Transverse colon (tissue), 4 donors: ENCODE measurements at regions not wholly inside any gene's neighbourhood (a gene's known extent, or its start where the extent isn't known, plus 50 kb on each side); places are given as distances from the start of the nearest gene placed in this dataset.

ENCODE experiments used
- CTCF ChIP-seq, 5 experiments: fragments of 200-600 bp in 3 of 5; fragments of 450-650 bp in 2 of 5; sonication (generic) in 3 of 5; IDR thresholded peaks; 1 replicate in 2 of 5; 2 replicates in 3 of 5; pipeline ENCODE4 v1.5.1; 2016 to 2017; ENCODE audit warnings: antibody characterized with exemption in 5 of 5, inconsistent platforms in 3 of 5, mild to moderate bottlenecking in 2 of 5, moderate library complexity in 1 of 5
- EP300 ChIP-seq: sonication (generic); formaldehyde crosslinking; IDR thresholded peaks from one replicate; pipeline ENCODE4 v1.6.1; 2017; ENCODE audit warnings: antibody characterized with exemption, low read depth
- POLR2A ChIP-seq: fragments of 450-650 bp; IDR thresholded peaks from one replicate; pipeline ENCODE4 v1.6.1; 2016; ENCODE audit warnings: antibody characterized with exemption, mild to moderate bottlenecking, moderate library complexity
- POLR2AphosphoS5 ChIP-seq, 3 donors: sonication (generic); formaldehyde crosslinking; IDR thresholded peaks; one replicate each; pipeline ENCODE4 v1.6.1; 2016; ENCODE audit warnings: antibody characterized with exemption in 3 of 3

DNA sequence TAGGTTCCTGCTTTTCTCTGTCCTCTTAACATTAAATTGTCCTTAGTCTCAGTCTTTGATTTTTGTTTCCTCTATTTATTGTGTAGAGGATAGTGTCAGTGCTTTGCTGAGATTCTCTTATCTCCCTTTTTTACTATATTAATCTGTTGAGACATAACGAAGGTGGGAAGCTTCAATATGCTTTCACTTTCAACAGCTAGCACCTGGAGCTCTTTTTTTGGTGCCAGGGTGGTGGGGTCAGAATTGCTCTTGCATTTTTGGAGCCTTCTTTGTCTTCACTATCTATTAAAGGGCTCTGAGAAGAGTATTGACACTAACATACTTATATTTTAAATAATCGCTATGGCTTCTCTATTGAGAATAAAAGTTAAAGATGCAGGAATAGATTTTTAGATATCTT, 97.1 kb upstream of the EPHA7 start:
- no peak for TF ChIP-seq CTCF (IDR thresholded peaks at IDR 0.05)
- no peak for TF ChIP-seq POLR2A
- no peak for TF ChIP-seq EP300
- TF ChIP-seq POLR2AphosphoS5 (IDR thresholded peaks at IDR 0.05): no peak
